Ovary (tissue), 3 donors: ENCODE measurements at regions not wholly inside any gene's neighbourhood (a gene's known extent, or its start where the extent isn't known, plus 50 kb on each side); places are given as distances from the start of the nearest gene placed in this dataset.

Source experiments
- CTCF ChIP-seq, 3 donors: fragments of 450-650 bp in 2 of 3; fragments of 200-600 bp in 1 of 3; IDR thresholded peaks; one replicate each; pipeline versions ENCODE4 v1.5.1 to v1.8.0; 2016 to 2022; ENCODE audit warnings: antibody characterized with exemption in 3 of 3, mild to moderate bottlenecking in 1 of 3
- EP300 ChIP-seq: sonication (generic); formaldehyde crosslinking; IDR thresholded peaks from one replicate; pipeline ENCODE4 v1.6.1; 2017; ENCODE audit warnings: antibody characterized with exemption
- POLR2A ChIP-seq: fragments of 450-650 bp; IDR thresholded peaks from one replicate; pipeline ENCODE4 v1.6.1; 2017; ENCODE audit warnings: antibody characterized with exemption, mild to moderate bottlenecking, moderate library complexity
- donor health status: DM: no; HTN: no; CAD: no.

GRCh38 chr15:89391685-89392257 lies 57.1 kb upstream of the POLG start:
- TF ChIP-seq CTCF (IDR thresholded peaks at IDR 0.05) (no peak), EP300 (no peak), POLR2A (no peak)
